ENCODE measurements at regions not wholly inside any gene's neighbourhood (a gene's known extent, or its start where the extent isn't known, plus 50 kb on each side); places are given as distances from the start of the nearest gene placed in this dataset.
"Not testable (repeated sequence)": the region's sequence is repeated elsewhere in the genome, so short reads cannot be mapped to it uniquely, and the experiment has no call there.

- no peak for DNase-seq
These were observed 251.0 kb upstream of the NPSR1 start for GRCh38 chr7:34406848-34407530.

- no peak for DNase-seq
These were observed 250.4 kb upstream of the NPSR1 start for GRCh38 chr7:34407586-34407985.

GRCh38 chr7:34417781-34418180, 240.2 kb upstream of the NPSR1 start:
- DNase-seq, result no peak

GRCh38 chr7:34421526-34421925, 236.5 kb upstream of the NPSR1 start:
- DNase-seq, result no peak

- no peak for DNase-seq
These were observed 232.8 kb upstream of the NPSR1 start for GRCh38 chr7:34425194-34425593.

- no peak for DNase-seq
These were observed 232.2 kb upstream of the NPSR1 start for GRCh38 chr7:34425631-34426384.

GRCh38 chr7:34430456-34430855, 227.6 kb upstream of the NPSR1 start:
- no peak for DNase-seq

GRCh38 chr7:34438436-34438835, 219.6 kb upstream of the NPSR1 start:
- no peak for DNase-seq

- DNase-seq, result no peak
These were observed 212.4 kb upstream of the NPSR1 start for GRCh38 chr7:34445653-34446052.

GRCh38 chr7:34448531-34448930, 209.5 kb upstream of the NPSR1 start:
- not testable (repeated sequence) for DNase-seq

GRCh38 chr7:34449765-34450164, 208.3 kb upstream of the NPSR1 start:
- DNase-seq, result no peak

- no peak for DNase-seq
These were observed 206.8 kb upstream of the NPSR1 start for GRCh38 chr7:34451183-34451582.

- DNase-seq, result no peak
These were observed 206.1 kb upstream of the NPSR1 start for GRCh38 chr7:34451923-34452322.

GRCh38 chr7:34452363-34452762, 205.7 kb upstream of the NPSR1 start:
- no peak for DNase-seq

- DNase-seq, result no peak
These were observed 204.9 kb upstream of the NPSR1 start for GRCh38 chr7:34453150-34453549.

GRCh38 chr7:34454381-34454780, 203.6 kb upstream of the NPSR1 start:
- DNase-seq, result no peak

- no peak for DNase-seq
These were observed 200.7 kb upstream of the NPSR1 start for GRCh38 chr7:34457329-34457728.

- no peak for DNase-seq
These were observed 194.2 kb upstream of the NPSR1 start for GRCh38 chr7:34463830-34464229.

- no peak for DNase-seq
These were observed 186.2 kb upstream of the NPSR1 start for GRCh38 chr7:34471844-34472243.

- DNase-seq, result no peak
These were observed 171.6 kb upstream of the NPSR1 start for GRCh38 chr7:34486371-34486770.

- DNase-seq, result no peak
These were observed 170.5 kb upstream of the NPSR1 start for GRCh38 chr7:34487391-34488115.

GRCh38 chr7:34488766-34489165, 169.3 kb upstream of the NPSR1 start:
- no peak for DNase-seq

- no peak for DNase-seq
These were observed 166.1 kb upstream of the NPSR1 start for GRCh38 chr7:34491899-34492298.

- DNase-seq, result no peak
These were observed 164.3 kb upstream of the NPSR1 start for GRCh38 chr7:34493752-34494151.
